ENCODE measurements at regions not wholly inside any gene's neighbourhood (a gene's known extent, or its start where the extent isn't known, plus 50 kb on each side); places are given as distances from the start of the nearest gene placed in this dataset.
A peak's percentile ranks its signal among the peaks of the same experiment; 100 is the strongest.

DNA sequence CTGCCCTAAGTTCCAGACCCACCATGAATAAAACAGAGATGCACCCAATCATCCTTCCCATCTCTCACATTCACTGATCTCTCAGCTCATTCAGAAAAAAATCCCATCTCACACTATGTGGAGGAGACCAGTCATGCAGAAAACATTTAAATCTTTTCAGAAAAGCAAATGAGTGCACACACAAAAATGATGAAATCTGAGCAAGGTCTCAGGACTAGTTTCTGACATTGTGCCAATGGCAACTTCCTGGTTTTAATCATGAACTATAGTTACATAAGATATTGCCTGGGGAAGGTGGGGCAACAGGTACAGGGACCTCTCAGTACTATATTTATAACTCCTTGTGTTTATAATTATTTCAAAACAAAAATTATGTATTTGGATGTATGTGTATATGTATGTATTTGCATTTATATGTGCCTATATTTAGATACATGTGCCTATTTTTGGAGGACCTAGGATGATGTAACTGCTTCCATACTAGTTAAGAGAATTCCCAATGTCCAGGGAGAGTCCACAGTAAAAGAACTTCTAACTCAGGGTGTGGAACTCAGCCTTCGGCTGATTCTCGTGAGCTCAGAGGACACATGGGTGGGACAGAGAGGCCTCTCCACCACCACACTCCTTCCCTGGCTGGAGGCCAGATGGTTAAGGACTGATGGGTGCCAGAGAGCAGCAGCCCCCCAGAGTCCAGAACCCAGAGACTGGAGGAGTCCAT lies 71.7 kb upstream of the MAP3K4 start:
- H3K79me2 ChIP-seq (ENCODE audit: insufficient read depth, low read length), result no peaks in the 10 kb centered on the region
- H4K20me1 ChIP-seq (ENCODE audit: insufficient read depth, low read length), result no peaks in the 10 kb centered on the region
- Mint-ChIP-seq H3K27ac (ENCODE audit: unreplicated experiment) (peak overlapping the region; percentile 9), H3K27me3 (ENCODE audit: low read depth, unreplicated experiment) (no peaks in the 10 kb centered on the region), H3K36me3 (ENCODE audit: low read depth, unreplicated experiment) (peaks cover 3% of the 10 kb centered on the region), H3K4me3 (ENCODE audit: unreplicated experiment) (no peak overlapping the region), H3K4me1 (ENCODE audit: low read depth, unreplicated experiment) (peaks cover 5% of the 10 kb centered on the region), H3K9me3 (ENCODE audit: unreplicated experiment) (peaks cover 8% of the 10 kb centered on the region)
- no peak overlapping the region for H3K4me2 ChIP-seq (ENCODE audit: low read length)
- DNase-seq (ENCODE audit: low read depth) (peak; percentile 89), FAIRE-seq (peak; percentile 17)
- no peaks in the 10 kb centered on the region for H3K27me3 ChIP-seq (ENCODE audit: insufficient read depth, low read length)
- H3K9ac ChIP-seq (ENCODE audit: low read length), result no peak overlapping the region
- no peaks in the 10 kb centered on the region for H3K9me3 ChIP-seq (ENCODE audit: insufficient read depth, low read depth, low read length)
- peak overlapping the region; percentile 18 for H3K27ac ChIP-seq (ENCODE audit: low read depth, low read length)
- no peaks in the 10 kb centered on the region for H3K36me3 ChIP-seq (ENCODE audit: insufficient read depth, low read length)
- TF ChIP-seq, protein P1, sequence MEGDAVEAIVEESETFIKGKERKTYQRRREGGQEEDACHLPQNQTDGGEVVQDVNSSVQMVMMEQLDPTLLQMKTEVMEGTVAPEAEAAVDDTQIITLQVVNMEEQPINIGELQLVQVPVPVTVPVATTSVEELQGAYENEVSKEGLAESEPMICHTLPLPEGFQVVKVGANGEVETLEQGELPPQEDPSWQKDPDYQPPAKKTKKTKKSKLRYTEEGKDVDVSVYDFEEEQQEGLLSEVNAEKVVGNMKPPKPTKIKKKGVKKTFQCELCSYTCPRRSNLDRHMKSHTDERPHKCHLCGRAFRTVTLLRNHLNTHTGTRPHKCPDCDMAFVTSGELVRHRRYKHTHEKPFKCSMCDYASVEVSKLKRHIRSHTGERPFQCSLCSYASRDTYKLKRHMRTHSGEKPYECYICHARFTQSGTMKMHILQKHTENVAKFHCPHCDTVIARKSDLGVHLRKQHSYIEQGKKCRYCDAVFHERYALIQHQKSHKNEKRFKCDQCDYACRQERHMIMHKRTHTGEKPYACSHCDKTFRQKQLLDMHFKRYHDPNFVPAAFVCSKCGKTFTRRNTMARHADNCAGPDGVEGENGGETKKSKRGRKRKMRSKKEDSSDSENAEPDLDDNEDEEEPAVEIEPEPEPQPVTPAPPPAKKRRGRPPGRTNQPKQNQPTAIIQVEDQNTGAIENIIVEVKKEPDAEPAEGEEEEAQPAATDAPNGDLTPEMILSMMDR (IDR thresholded peaks at IDR 0.05; ENCODE audit: insufficient read depth, low read depth, low read length), result no peak
- no peak overlapping the region for H2AFZ ChIP-seq (ENCODE audit: low read depth, low read length)
- H3K4me3 ChIP-seq (ENCODE audit: insufficient read depth, low read depth, low read length), result no peak overlapping the region
- H3K4me1 ChIP-seq (ENCODE audit: insufficient read depth, low read length), result peaks cover 9% of the 10 kb centered on the region

DNA sequence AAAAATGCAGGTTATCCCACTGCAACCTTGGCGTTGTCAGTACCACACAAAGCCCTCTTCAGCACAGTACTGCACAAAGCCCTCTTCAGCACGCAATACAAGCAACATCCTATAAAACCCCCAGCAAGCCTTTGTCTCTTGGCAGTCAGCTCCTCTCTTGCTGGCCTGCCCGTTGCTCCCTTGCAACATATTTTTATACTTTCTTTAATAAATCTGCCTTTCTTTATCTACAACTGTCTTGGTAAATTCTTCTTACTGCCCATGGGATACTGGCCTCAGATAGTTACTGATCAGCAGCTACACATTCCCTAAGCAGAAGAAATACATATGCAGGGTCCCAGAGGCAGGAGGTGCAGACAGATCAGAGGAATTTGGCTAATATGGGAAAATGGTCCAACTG lies 70.5 kb upstream of the MAP3K4 start:
- no peak overlapping the region for H3K27ac ChIP-seq (ENCODE audit: low read depth, low read length)
- H3K36me3 ChIP-seq (ENCODE audit: insufficient read depth, low read length), result no peaks in the 10 kb centered on the region
- H3K9me3 ChIP-seq (ENCODE audit: insufficient read depth, low read depth, low read length), result no peaks in the 10 kb centered on the region
- H3K27me3 Mint-ChIP-seq (ENCODE audit: low read depth, unreplicated experiment), result no peaks in the 10 kb centered on the region
- no peaks in the 10 kb centered on the region for H3K27me3 ChIP-seq (ENCODE audit: insufficient read depth, low read length)
- H3K4me1 Mint-ChIP-seq (ENCODE audit: low read depth, unreplicated experiment), result peaks cover 5% of the 10 kb centered on the region
- H3K79me2 ChIP-seq (ENCODE audit: insufficient read depth, low read length), result no peaks in the 10 kb centered on the region
- TF ChIP-seq, protein P1 (IDR thresholded peaks at IDR 0.05; ENCODE audit: insufficient read depth, low read depth, low read length), result no peak
- no peak overlapping the region for H3K4me2 ChIP-seq (ENCODE audit: low read length)
- H3K36me3 Mint-ChIP-seq (ENCODE audit: low read depth, unreplicated experiment), result peaks cover 3% of the 10 kb centered on the region
- H3K4me1 ChIP-seq (ENCODE audit: insufficient read depth, low read length), result peaks cover 9% of the 10 kb centered on the region
- H3K9ac ChIP-seq (ENCODE audit: low read length), result no peak overlapping the region
- H4K20me1 ChIP-seq (ENCODE audit: insufficient read depth, low read length), result no peaks in the 10 kb centered on the region
- H3K9me3 Mint-ChIP-seq (ENCODE audit: unreplicated experiment), result peaks cover 6% of the 10 kb centered on the region
- FAIRE-seq (no peak), DNase-seq (ENCODE audit: low read depth) (no peak)
- no peak overlapping the region for H3K27ac Mint-ChIP-seq (ENCODE audit: unreplicated experiment)
- H3K4me3 Mint-ChIP-seq (ENCODE audit: unreplicated experiment), result no peak overlapping the region
- no peak overlapping the region for H2AFZ ChIP-seq (ENCODE audit: low read depth, low read length)
- H3K4me3 ChIP-seq (ENCODE audit: insufficient read depth, low read depth, low read length), result no peak overlapping the region

All from astrocyte (in vitro differentiated cells and primary cell).